GM13977 (cell line): ENCODE measurements at regions not wholly inside any gene's neighbourhood (a gene's known extent, or its start where the extent isn't known, plus 50 kb on each side); places are given as distances from the start of the nearest gene placed in this dataset.

Experiments used
- DNase-seq: peaks from one replicate; pipeline ENCODE4 v3.0.0; 2012; ENCODE audit warnings: low spot score
- in situ Hi-C: fragments of 300-500 bp; cut with MboI; formaldehyde crosslinking; loops from one replicate; pipeline ENCODE4 v1.12.0; 2022; ENCODE audit warnings: low sequenced_read_pairs, low pct_unique_long_range_greater_than_20kb, mixed read lengths, inconsistent platforms; ENCODE audit not compliant: unreplicated experiment
- TF ChIP-seq, protein P1 (sequence below): IDR thresholded peaks from 2 replicates; pipeline ENCODE4 v1.5.1; 2012; ENCODE audit warnings: mild to moderate bottlenecking, control low read depth; ENCODE audit not compliant: insufficient read depth; ENCODE audit errors: extremely low read depth, missing control alignments

- TF ChIP-seq, protein P1, sequence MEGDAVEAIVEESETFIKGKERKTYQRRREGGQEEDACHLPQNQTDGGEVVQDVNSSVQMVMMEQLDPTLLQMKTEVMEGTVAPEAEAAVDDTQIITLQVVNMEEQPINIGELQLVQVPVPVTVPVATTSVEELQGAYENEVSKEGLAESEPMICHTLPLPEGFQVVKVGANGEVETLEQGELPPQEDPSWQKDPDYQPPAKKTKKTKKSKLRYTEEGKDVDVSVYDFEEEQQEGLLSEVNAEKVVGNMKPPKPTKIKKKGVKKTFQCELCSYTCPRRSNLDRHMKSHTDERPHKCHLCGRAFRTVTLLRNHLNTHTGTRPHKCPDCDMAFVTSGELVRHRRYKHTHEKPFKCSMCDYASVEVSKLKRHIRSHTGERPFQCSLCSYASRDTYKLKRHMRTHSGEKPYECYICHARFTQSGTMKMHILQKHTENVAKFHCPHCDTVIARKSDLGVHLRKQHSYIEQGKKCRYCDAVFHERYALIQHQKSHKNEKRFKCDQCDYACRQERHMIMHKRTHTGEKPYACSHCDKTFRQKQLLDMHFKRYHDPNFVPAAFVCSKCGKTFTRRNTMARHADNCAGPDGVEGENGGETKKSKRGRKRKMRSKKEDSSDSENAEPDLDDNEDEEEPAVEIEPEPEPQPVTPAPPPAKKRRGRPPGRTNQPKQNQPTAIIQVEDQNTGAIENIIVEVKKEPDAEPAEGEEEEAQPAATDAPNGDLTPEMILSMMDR = no peak
- in situ Hi-C loops = no loop called here
- DNase-seq = no peak
Measured at GRCh38 chr1:5343256-5344020, 648.8 kb downstream of the NPHP4 start.

GRCh38 chr1:5342830-5343229 is 649.4 kb downstream of the NPHP4 start:
- no peak for DNase-seq
- in situ Hi-C loops = no loop called here
- TF ChIP-seq, protein P1 = no peak

DNA sequence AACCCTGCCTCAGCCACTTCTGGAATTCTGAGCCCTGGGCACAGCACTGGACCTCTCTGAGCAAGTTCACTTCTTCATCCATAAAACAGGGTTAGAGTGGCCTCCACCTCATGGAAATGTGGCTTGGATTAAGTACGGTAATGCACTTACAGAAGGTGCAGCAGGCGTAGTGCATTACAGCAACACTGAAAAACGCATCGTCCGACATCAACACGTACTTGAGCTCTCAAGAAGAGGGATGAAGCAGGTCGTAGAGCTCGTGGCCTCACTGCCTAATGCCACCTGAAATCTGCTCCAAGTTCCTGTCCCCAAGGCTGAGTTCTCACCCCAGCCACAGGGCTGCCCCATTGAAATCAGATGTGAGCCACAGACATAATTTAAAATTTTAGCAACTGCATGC is 650.1 kb downstream of the NPHP4 start:
- TF ChIP-seq, protein P1 = no peak
- in situ Hi-C loops = no loop called here
- DNase-seq = no peak

DNA sequence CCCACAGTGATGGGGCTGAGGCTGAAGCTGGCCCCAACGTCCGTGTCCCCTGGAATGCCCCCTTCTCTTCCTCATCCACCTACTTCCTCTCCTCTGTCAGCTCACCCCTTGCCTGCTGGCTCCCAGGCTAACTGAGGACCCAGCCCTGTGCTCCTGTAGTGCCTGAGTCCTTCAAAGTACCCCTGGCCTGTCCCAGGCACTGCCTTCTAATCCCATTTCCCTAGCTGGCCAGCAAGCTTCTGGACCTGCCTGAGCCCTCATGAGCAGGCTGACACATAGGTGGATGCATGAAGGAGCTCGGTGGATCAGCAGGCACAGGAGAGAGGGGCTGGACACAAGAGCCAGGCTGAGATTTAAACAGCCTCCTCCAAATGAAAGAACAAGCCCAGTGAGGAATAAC is 650.8 kb downstream of the NPHP4 start:
- DNase-seq = no peak
- in situ Hi-C loops = no loop called here
- TF ChIP-seq, protein P1 = no peak

GRCh38 chr1:5340560-5341130 is 651.6 kb downstream of the NPHP4 start:
- TF ChIP-seq, protein P1 = no peak
- no peak for DNase-seq
- in situ Hi-C loops = no loop called here

DNA sequence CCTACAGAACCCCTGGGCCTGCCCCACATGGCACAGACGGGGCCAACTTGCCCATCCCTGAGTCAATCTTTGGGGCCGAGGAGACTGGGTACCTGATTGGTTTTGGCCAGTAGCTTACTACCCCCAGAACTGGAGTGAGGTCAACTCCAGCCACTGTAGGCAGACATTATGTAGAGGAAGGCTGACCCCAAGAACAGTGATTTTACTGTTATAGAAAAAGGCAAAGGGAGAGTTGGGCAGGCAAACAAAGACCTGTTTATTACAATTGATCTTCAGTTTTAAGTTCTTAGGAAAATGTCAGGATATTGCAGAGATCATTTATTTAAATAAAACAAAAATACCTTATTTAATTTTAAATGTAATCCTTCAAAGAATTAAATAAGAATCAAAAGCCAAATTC is 653.8 kb downstream of the NPHP4 start:
- TF ChIP-seq, protein P1 = no peak
- in situ Hi-C loops = no loop called here
- no peak for DNase-seq
